Smooth muscle cell (in vitro differentiated cells): ENCODE measurements at regions not wholly inside any gene's neighbourhood (a gene's known extent, or its start where the extent isn't known, plus 50 kb on each side); places are given as distances from the start of the nearest gene placed in this dataset.
A peak's percentile ranks its signal among the peaks of the same experiment; 100 is the strongest.

Source experiments
- DNase-seq: peaks from one replicate; lab custom pipeline; 2025; ENCODE audit not compliant: unreplicated experiment; lab: John Stamatoyannopoulos, UW
- H2AFZ ChIP-seq: fragments of 200-600 bp; sonication (generic); 2 replicates; pipeline ENCODE4 v1.6.0; 2016; ENCODE audit warnings: antibody characterized with exemption, low read depth, mild to moderate bottlenecking
- H3F3A ChIP-seq: fragments of 200-600 bp; sonication (generic); 2 replicates; pipeline ENCODE4 v1.6.0; 2017; ENCODE audit warnings: antibody characterized with exemption, low read depth
- H3K27ac ChIP-seq: fragments of 200-600 bp; sonication (generic); 2 replicates; pipeline ENCODE4 v1.5.1; 2016; ENCODE audit warnings: low read depth, mild to moderate bottlenecking
- H3K27me3 ChIP-seq: fragments of 200-600 bp; sonication (generic); 2 replicates; pipeline ENCODE4 v1.6.1; 2016; ENCODE audit warnings: low read depth, mild to moderate bottlenecking
- H3K36me3 ChIP-seq: fragments of 200-600 bp; sonication (generic); 2 replicates; pipeline ENCODE4 v1.5.1; 2016; ENCODE audit warnings: low read depth
- H3K4me1 ChIP-seq: fragments of 200-600 bp; sonication (generic); 2 replicates; pipeline ENCODE4 v1.5.1; 2016; ENCODE audit warnings: low read depth
- H3K4me2 ChIP-seq: fragments of 200-600 bp; sonication (generic); 2 replicates; pipeline ENCODE4 v1.6.0; 2016; ENCODE audit warnings: mild to moderate bottlenecking
- H3K4me3 ChIP-seq: fragments of 200-600 bp; sonication (generic); 2 replicates; pipeline ENCODE4 v1.5.1; 2016; ENCODE audit warnings: mild to moderate bottlenecking
- H3K79me2 ChIP-seq: fragments of 200-600 bp; sonication (generic); 2 replicates; pipeline ENCODE4 v1.6.0; 2016; ENCODE audit warnings: low read depth, mild to moderate bottlenecking
- H3K9ac ChIP-seq: fragments of 200-600 bp; sonication (generic); 2 replicates; pipeline ENCODE4 v1.6.0; 2016; ENCODE audit warnings: low read depth
- H3K9me3 ChIP-seq: fragments of 200-600 bp; sonication (generic); replicated peaks from 2 replicates; pipeline ENCODE4 v1.5.1; 2016; ENCODE audit warnings: low read depth
- H4K20me1 ChIP-seq: fragments of 200-600 bp; sonication (generic); 2 replicates; pipeline ENCODE4 v1.6.0; 2016; ENCODE audit warnings: low read depth
- CTCF ChIP-seq: fragments of 200-600 bp; sonication (generic); IDR thresholded peaks from 2 replicates; pipeline ENCODE4 v1.5.1; 2017; ENCODE audit warnings: borderline replicate concordance, mild to moderate bottlenecking, antibody characterized with exemption; ENCODE audit not compliant: insufficient read depth, poor library complexity, severe bottlenecking
- WGBS: methylation state at CpG from one replicate; pipeline ENCODE4 v1.1.7; 2016; ENCODE audit warnings: low lambda C conversion rate; 5-methylcytosine and 5-hydroxymethylcytosine counted together

GRCh38 chr4:181524499-181524898 lies 718.7 kb upstream of the TENM3 start:
- WGBS, result 89% methylated on average over 5 of the region's 5 CpGs
- no peak overlapping the region for H3K27ac ChIP-seq

GRCh38 chr4:181525634-181526033 lies 717.6 kb upstream of the TENM3 start:
- Histone ChIP-seq H3K4me2 (no peak overlapping the region), H3K27ac (no peak overlapping the region), H3K27me3 (peaks cover 27% of the 10 kb centered on the region), H4K20me1 (no peaks in the 10 kb centered on the region), H3K4me1 (peaks cover 19% of the 10 kb centered on the region), H3K9ac (no peak overlapping the region), H3K9me3 (no peaks in the 10 kb centered on the region), H3K36me3 (no peaks in the 10 kb centered on the region), H3K4me3 (no peak overlapping the region), H3K79me2 (no peaks in the 10 kb centered on the region), H3F3A (peaks cover 7% of the 10 kb centered on the region), H2AFZ (no peak overlapping the region)
- WGBS, result 37% methylated on average over 3 of the region's 3 CpGs
- no peak for DNase-seq
- no peak for TF ChIP-seq CTCF

More at GRCh38 chr4:181524499-181524898, 718.7 kb upstream of the TENM3 start:
- Histone ChIP-seq H3K9ac (no peak overlapping the region), H3K36me3 (no peaks in the 10 kb centered on the region), H3K9me3 (no peaks in the 10 kb centered on the region), H3K27me3 (peaks cover 16% of the 10 kb centered on the region), H3K4me2 (no peak overlapping the region), H2AFZ (no peak overlapping the region), H3K4me1 (peaks cover 19% of the 10 kb centered on the region), H3F3A (peaks cover 7% of the 10 kb centered on the region), H3K79me2 (no peaks in the 10 kb centered on the region), H4K20me1 (no peaks in the 10 kb centered on the region), H3K4me3 (no peak overlapping the region)
- no peak for TF ChIP-seq CTCF
- DNase-seq, result no peak

- peak; percentile 6 for DNase-seq
- Histone ChIP-seq H3K4me2 (peak overlapping the region; percentile 40), H3K79me2 (no peaks in the 10 kb centered on the region), H3K36me3 (no peaks in the 10 kb centered on the region), H3K27ac (no peak overlapping the region), H2AFZ (peak overlapping the region; percentile 33), H3K9ac (no peak overlapping the region), H3K27me3 (peaks cover 52% of the 10 kb centered on the region), H3K4me3 (peak overlapping the region; percentile 10), H3F3A (peaks cover 7% of the 10 kb centered on the region), H3K9me3 (no peaks in the 10 kb centered on the region), H4K20me1 (no peaks in the 10 kb centered on the region), H3K4me1 (peaks cover 18% of the 10 kb centered on the region)
- peak; percentile 89 for TF ChIP-seq CTCF
- WGBS, result 4% methylated on average over 4 of the region's 4 CpGs
Measured at GRCh38 chr4:181528570-181529184, 714.5 kb upstream of the TENM3 start.

- no peak overlapping the region for H3K9ac ChIP-seq
- no peak for DNase-seq
- H3K4me1 ChIP-seq, result peaks cover 10% of the 10 kb centered on the region
- H3K36me3 ChIP-seq, result no peaks in the 10 kb centered on the region
- no peaks in the 10 kb centered on the region for H3K79me2 ChIP-seq
- H3F3A ChIP-seq, result peaks cover 7% of the 10 kb centered on the region
- TF ChIP-seq CTCF, result no peak
- no peak overlapping the region for H3K27ac ChIP-seq
- no peak overlapping the region for H2AFZ ChIP-seq
- WGBS, result 45% methylated on average over 4 of the region's 4 CpGs
- H3K9me3 ChIP-seq, result no peaks in the 10 kb centered on the region
- no peak overlapping the region for H3K4me2 ChIP-seq
- no peak overlapping the region for H3K4me3 ChIP-seq
- peaks cover 51% of the 10 kb centered on the region for H3K27me3 ChIP-seq
- H4K20me1 ChIP-seq, result no peaks in the 10 kb centered on the region
Measured at GRCh38 chr4:181529537-181529936, 713.7 kb upstream of the TENM3 start.
